Neural progenitor cell (in vitro differentiated cells): ENCODE measurements at regions not wholly inside any gene's neighbourhood (a gene's known extent, or its start where the extent isn't known, plus 50 kb on each side); places are given as distances from the start of the nearest gene placed in this dataset.

Source experiments
- DNase-seq: peaks from one replicate; pipeline ENCODE4 v3.0.0-alpha.2; 2016; ENCODE audit warnings: low spot score
- H2AFZ ChIP-seq: fragments of 200-600 bp; sonication (generic); replicated peaks from 2 replicates; pipeline ENCODE4 v1.6.1; 2016; ENCODE audit warnings: antibody characterized with exemption
- H3F3A ChIP-seq: fragments of 200-600 bp; sonication (generic); 2 replicates; pipeline ENCODE4 v1.6.1; 2016; ENCODE audit warnings: antibody characterized with exemption, low read depth
- H3K27ac ChIP-seq: fragments of 200-600 bp; sonication (generic); 2 replicates; pipeline ENCODE4 v1.5.1; 2016; ENCODE audit warnings: mild to moderate bottlenecking
- H3K27me3 ChIP-seq: fragments of 200-600 bp; sonication (generic); 2 replicates; pipeline ENCODE4 v1.6.1; 2016; ENCODE audit warnings: mild to moderate bottlenecking, moderate library complexity
- H3K36me3 ChIP-seq: fragments of 200-600 bp; sonication (generic); 2 replicates; pipeline ENCODE4 v1.5.1; 2016
- H3K4me1 ChIP-seq: fragments of 200-600 bp; sonication (generic); 2 replicates; pipeline ENCODE4 v1.6.1; 2016; ENCODE audit warnings: mixed run types
- H3K4me2 ChIP-seq: fragments of 200-600 bp; sonication (generic); 2 replicates; pipeline ENCODE4 v1.6.1; 2016
- H3K4me3 ChIP-seq: fragments of 200-600 bp; sonication (generic); 2 replicates; pipeline ENCODE4 v1.5.1; 2016
- H3K79me2 ChIP-seq: fragments of 200-600 bp; sonication (generic); 2 replicates; pipeline ENCODE4 v1.6.1; 2016; ENCODE audit warnings: low read depth
- H3K9ac ChIP-seq: fragments of 200-600 bp; sonication (generic); 2 replicates; pipeline ENCODE4 v1.6.1; 2016
- H3K9me3 ChIP-seq: fragments of 200-600 bp; sonication (generic); 2 replicates; pipeline ENCODE4 v1.5.1; 2016; ENCODE audit warnings: low read depth
- H4K20me1 ChIP-seq: fragments of 200-600 bp; sonication (generic); 2 replicates; pipeline ENCODE4 v1.6.1; 2016; ENCODE audit warnings: low read depth
- H3K27ac Mint-ChIP-seq: 3 replicates; pipeline ENCODE4 v1.8.0; 2021; ENCODE audit warnings: mixed read lengths
- H3K27me3 Mint-ChIP-seq: 2 replicates; pipeline ENCODE4 v1.8.0; 2022; ENCODE audit warnings: low read depth, mild to moderate bottlenecking, inconsistent platforms, moderate library complexity, mixed read lengths; ENCODE audit not compliant: insufficient read depth
- H3K36me3 Mint-ChIP-seq: 3 replicates; pipeline ENCODE4 v1.8.0; 2021; ENCODE audit warnings: mixed read lengths
- H3K4me1 Mint-ChIP-seq: 3 replicates; pipeline ENCODE4 v1.8.0; 2021; ENCODE audit warnings: mixed read lengths
- H3K4me3 Mint-ChIP-seq: 3 replicates; pipeline ENCODE4 v1.8.0; 2021; ENCODE audit warnings: mild to moderate bottlenecking, moderate library complexity, mixed read lengths
- H3K9me3 Mint-ChIP-seq: 3 replicates; pipeline ENCODE4 v1.8.0; 2020; ENCODE audit warnings: mixed read lengths
- EZH2 ChIP-seq: fragments of 200-600 bp; sonication (generic); IDR thresholded peaks from 2 replicates; pipeline ENCODE4 v1.6.1; 2017; ENCODE audit warnings: antibody characterized with exemption, mild to moderate bottlenecking, moderate library complexity
- EZH2phosphoT487 ChIP-seq: fragments of 200-600 bp; sonication (generic); IDR thresholded peaks from 2 replicates; pipeline ENCODE4 v1.6.1; 2017; ENCODE audit warnings: antibody characterized with exemption
- TF ChIP-seq, protein P1 (sequence below): fragments of 200-600 bp; sonication (generic); IDR thresholded peaks from 2 replicates; pipeline ENCODE4 v1.5.1; 2017; ENCODE audit warnings: antibody characterized with exemption, mild to moderate bottlenecking

DNA sequence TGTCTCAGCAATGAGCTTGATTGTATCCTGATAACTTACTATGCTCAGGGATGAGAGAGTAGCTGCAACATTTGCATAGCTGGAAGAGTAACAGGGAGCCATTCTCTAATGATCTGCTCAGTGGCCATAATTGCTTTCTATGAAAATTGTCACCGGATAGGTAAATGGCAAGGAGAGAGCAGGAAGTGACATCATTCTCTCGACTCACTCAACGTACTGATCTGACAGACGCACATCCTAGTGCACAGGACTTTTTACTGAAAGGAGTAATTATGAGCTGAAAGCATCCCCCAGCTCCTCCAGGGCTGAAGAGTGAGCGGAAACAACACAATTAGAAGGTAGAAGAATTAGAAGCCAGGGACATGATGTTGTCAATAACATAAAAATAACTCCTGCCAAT lies 71.8 kb downstream of the IRX5 start:
- H3K4me2 ChIP-seq: no peak overlapping the region
- Mint-ChIP-seq H3K9me3 (no peaks in the 10 kb centered on the region), H3K4me1 (no peaks in the 10 kb centered on the region), H3K27ac (no peak overlapping the region), H3K27me3 (peaks cover 6% of the 10 kb centered on the region), H3K4me3 (no peak overlapping the region), H3K36me3 (no peaks in the 10 kb centered on the region)
- TF ChIP-seq, protein P1, sequence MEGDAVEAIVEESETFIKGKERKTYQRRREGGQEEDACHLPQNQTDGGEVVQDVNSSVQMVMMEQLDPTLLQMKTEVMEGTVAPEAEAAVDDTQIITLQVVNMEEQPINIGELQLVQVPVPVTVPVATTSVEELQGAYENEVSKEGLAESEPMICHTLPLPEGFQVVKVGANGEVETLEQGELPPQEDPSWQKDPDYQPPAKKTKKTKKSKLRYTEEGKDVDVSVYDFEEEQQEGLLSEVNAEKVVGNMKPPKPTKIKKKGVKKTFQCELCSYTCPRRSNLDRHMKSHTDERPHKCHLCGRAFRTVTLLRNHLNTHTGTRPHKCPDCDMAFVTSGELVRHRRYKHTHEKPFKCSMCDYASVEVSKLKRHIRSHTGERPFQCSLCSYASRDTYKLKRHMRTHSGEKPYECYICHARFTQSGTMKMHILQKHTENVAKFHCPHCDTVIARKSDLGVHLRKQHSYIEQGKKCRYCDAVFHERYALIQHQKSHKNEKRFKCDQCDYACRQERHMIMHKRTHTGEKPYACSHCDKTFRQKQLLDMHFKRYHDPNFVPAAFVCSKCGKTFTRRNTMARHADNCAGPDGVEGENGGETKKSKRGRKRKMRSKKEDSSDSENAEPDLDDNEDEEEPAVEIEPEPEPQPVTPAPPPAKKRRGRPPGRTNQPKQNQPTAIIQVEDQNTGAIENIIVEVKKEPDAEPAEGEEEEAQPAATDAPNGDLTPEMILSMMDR: no peak
- TF ChIP-seq EZH2: no peak
- no peak for TF ChIP-seq EZH2phosphoT487
- H3K9ac ChIP-seq: no peak overlapping the region
- no peaks in the 10 kb centered on the region for H3K36me3 ChIP-seq
- no peak for DNase-seq
- no peaks in the 10 kb centered on the region for H3K4me1 ChIP-seq
- no peaks in the 10 kb centered on the region for H3K9me3 ChIP-seq
- H3K27me3 ChIP-seq: no peaks in the 10 kb centered on the region
- no peaks in the 10 kb centered on the region for H4K20me1 ChIP-seq
- no peak overlapping the region for H3K4me3 ChIP-seq
- H2AFZ ChIP-seq: no peak overlapping the region
- no peaks in the 10 kb centered on the region for H3F3A ChIP-seq
- no peak overlapping the region for H3K27ac ChIP-seq
- no peaks in the 10 kb centered on the region for H3K79me2 ChIP-seq

DNA sequence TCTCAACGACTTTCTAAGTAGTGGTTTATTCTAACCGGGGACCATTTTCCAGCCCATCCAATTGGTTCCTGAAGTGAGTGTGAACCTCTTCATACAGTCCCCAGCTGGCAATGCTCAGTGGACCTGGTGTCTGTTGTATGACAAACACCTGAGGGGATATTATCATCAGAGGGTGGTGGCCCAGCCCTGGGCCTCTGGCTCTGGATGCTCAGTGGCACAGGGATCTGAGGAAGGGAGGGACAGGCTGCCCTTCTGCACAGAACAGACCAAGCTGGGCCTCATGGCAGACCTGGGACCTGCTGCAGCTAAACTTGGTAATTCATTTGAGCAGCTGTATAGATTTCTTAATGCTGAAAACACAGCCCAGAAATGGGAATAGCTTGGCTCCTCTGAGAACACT lies 72.6 kb downstream of the IRX5 start:
- H2AFZ ChIP-seq: no peak overlapping the region
- H3K4me2 ChIP-seq: no peak overlapping the region
- no peaks in the 10 kb centered on the region for H4K20me1 ChIP-seq
- H3K4me3 ChIP-seq: no peak overlapping the region
- Mint-ChIP-seq H3K36me3 (no peaks in the 10 kb centered on the region), H3K9me3 (no peaks in the 10 kb centered on the region), H3K27me3 (peaks cover 6% of the 10 kb centered on the region), H3K4me1 (no peaks in the 10 kb centered on the region), H3K27ac (no peak overlapping the region), H3K4me3 (no peak overlapping the region)
- TF ChIP-seq, protein P1: no peak
- TF ChIP-seq EZH2phosphoT487 (no peak), EZH2 (no peak)
- no peak overlapping the region for H3K27ac ChIP-seq
- H3K36me3 ChIP-seq: no peaks in the 10 kb centered on the region
- no peak overlapping the region for H3K9ac ChIP-seq
- H3K4me1 ChIP-seq: no peaks in the 10 kb centered on the region
- no peaks in the 10 kb centered on the region for H3K79me2 ChIP-seq
- no peaks in the 10 kb centered on the region for H3K9me3 ChIP-seq
- no peak for DNase-seq
- no peaks in the 10 kb centered on the region for H3K27me3 ChIP-seq
- H3F3A ChIP-seq: no peaks in the 10 kb centered on the region

DNA sequence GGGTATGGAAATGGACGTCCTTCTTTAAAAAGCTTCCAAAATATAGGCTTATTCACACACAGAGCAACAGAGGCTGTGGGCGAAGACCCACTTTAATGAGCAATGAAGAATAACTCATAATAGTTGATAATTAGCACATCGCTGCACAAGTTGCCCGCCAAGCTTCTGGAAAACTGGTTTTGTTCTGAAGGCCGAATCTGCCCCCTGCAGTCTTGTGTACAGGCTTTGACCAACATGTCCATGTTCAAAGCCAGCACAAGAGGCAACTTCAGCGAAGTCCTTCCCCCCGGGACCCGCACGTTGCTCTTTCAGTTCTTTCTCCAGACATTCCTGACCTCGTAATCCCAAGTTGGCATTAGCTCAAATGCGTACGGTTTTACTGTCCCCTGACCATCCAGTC lies 73.3 kb downstream of the IRX5 start:
- no peak overlapping the region for H3K4me3 Mint-ChIP-seq
- H3F3A ChIP-seq: no peaks in the 10 kb centered on the region
- H3K4me1 Mint-ChIP-seq: no peaks in the 10 kb centered on the region
- no peaks in the 10 kb centered on the region for H3K79me2 ChIP-seq
- no peaks in the 10 kb centered on the region for H3K36me3 ChIP-seq
- no peak overlapping the region for H3K9ac ChIP-seq
- H3K9me3 ChIP-seq: no peaks in the 10 kb centered on the region
- no peak overlapping the region for H3K4me3 ChIP-seq
- H3K27ac Mint-ChIP-seq: no peak overlapping the region
- H3K4me1 ChIP-seq: no peaks in the 10 kb centered on the region
- H3K27me3 Mint-ChIP-seq: peaks cover 6% of the 10 kb centered on the region
- TF ChIP-seq EZH2phosphoT487 (no peak), EZH2 (no peak)
- TF ChIP-seq, protein P1: no peak
- H3K9me3 Mint-ChIP-seq: no peaks in the 10 kb centered on the region
- no peak overlapping the region for H3K4me2 ChIP-seq
- H3K27me3 ChIP-seq: no peaks in the 10 kb centered on the region
- no peaks in the 10 kb centered on the region for H3K36me3 Mint-ChIP-seq
- H2AFZ ChIP-seq: no peak overlapping the region
- DNase-seq: no peak
- H3K27ac ChIP-seq: no peak overlapping the region
- H4K20me1 ChIP-seq: no peaks in the 10 kb centered on the region

DNA sequence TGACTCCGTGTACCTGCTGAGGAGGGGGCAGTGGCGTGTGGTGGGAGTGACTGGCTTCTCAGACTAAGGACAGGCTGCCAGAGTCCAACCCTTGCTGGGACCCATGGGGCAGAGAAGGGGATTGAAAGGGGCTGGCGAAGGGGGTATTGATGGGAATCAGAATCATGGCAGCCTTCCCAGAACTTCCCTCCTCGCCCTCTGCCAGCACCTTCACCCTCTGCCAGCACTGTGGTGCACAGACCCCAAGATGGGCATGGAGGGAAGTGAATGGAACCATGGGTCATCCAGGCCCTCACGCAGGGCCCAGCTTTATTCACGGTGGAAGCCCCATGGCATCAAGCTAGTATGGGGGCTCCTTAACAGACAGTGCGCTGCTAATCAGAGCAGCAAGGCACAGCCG lies 76.8 kb downstream of the IRX5 start:
- Histone ChIP-seq H4K20me1 (no peaks in the 10 kb centered on the region), H3K36me3 (no peaks in the 10 kb centered on the region), H2AFZ (no peak overlapping the region), H3K4me3 (no peak overlapping the region), H3K9ac (no peak overlapping the region), H3K79me2 (no peaks in the 10 kb centered on the region), H3K4me1 (no peaks in the 10 kb centered on the region), H3K4me2 (no peak overlapping the region), H3K27me3 (no peaks in the 10 kb centered on the region), H3F3A (no peaks in the 10 kb centered on the region), H3K27ac (no peak overlapping the region), H3K9me3 (no peaks in the 10 kb centered on the region)
- TF ChIP-seq EZH2 (no peak), EZH2phosphoT487 (no peak)
- TF ChIP-seq, protein P1: no peak
- no peak overlapping the region for H3K4me3 Mint-ChIP-seq
- H3K36me3 Mint-ChIP-seq: no peaks in the 10 kb centered on the region
- no peaks in the 10 kb centered on the region for H3K9me3 Mint-ChIP-seq
- no peak for DNase-seq
- H3K4me1 Mint-ChIP-seq: no peaks in the 10 kb centered on the region
- no peak overlapping the region for H3K27ac Mint-ChIP-seq
- peaks cover 5% of the 10 kb centered on the region for H3K27me3 Mint-ChIP-seq
